ENCODE measurements at regions not wholly inside any gene's neighbourhood (a gene's known extent, or its start where the extent isn't known, plus 50 kb on each side); places are given as distances from the start of the nearest gene placed in this dataset.
"Not testable (repeated sequence)": the region's sequence is repeated elsewhere in the genome, so short reads cannot be mapped to it uniquely, and the experiment has no call there.

GRCh38 chr2:142536492-142536891 is 341.0 kb upstream of the KYNU start:
- no peak overlapping the region for H3K4me3 ChIP-seq (ENCODE audit: low read depth, low read length)
- DNase-seq (ENCODE audit: low read depth) = no peak

DNA sequence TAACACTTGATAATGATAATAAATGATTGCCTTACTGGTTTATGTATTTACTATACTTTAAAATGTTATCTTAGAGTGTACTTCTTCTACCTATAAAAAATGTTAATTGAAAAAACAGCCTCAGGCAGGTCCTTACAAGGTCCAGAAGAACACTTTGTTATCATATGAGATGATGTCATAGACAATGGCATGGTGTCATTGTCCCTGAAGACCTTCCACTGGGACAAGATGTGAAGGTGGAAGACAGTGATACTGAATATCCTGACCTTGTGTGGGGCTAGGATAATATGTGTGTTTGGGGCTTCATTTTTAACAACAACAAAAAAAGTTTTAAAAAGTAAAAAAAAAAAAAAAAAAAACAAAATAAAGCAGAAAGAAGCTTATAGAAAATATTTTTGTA is 342.2 kb upstream of the KYNU start:
- DNase-seq (ENCODE audit: low read depth) = no peak
- no peak overlapping the region for H3K4me3 ChIP-seq (ENCODE audit: low read depth, low read length)

- no peak for DNase-seq (ENCODE audit: low read depth)
Measured at GRCh38 chr2:142533177-142533576, 344.3 kb upstream of the KYNU start.

GRCh38 chr2:142531377-142531776 is 346.1 kb upstream of the KYNU start:
- DNase-seq (ENCODE audit: low read depth) = no peak
- H3K4me3 ChIP-seq (ENCODE audit: low read depth, low read length) = no peak overlapping the region

More at GRCh38 chr2:142533177-142533576, 344.3 kb upstream of the KYNU start:
- no peak overlapping the region for H3K4me3 ChIP-seq (ENCODE audit: low read depth, low read length)

DNA sequence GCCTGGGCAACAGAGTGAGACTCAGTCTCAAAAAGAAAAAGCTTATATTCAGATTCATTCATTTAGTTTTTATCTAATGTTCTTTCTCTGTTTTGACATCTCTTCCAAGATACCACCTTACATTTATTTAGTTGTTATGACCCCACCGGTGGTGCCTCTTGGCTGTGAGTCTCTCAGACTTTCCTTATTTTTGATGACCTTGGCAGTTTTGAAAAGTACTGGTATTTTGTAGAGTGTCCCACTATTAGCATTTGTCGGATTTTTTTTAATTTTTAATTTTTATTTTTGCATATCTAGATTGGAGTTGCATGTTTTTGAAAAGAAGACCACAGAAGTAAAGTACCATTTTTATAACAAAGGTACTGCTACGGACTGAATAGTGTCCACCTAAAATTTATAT is 351.7 kb upstream of the KYNU start:
- no peak overlapping the region for H3K4me3 ChIP-seq (ENCODE audit: low read depth, low read length)
- no peak for DNase-seq (ENCODE audit: low read depth)

- no peak overlapping the region for H3K4me3 ChIP-seq (ENCODE audit: low read depth, low read length)
- DNase-seq (ENCODE audit: low read depth) = no peak
Measured at GRCh38 chr2:142521492-142521891, 356.0 kb upstream of the KYNU start.

GRCh38 chr2:142515493-142515892 is 362.0 kb upstream of the KYNU start:
- H3K4me3 ChIP-seq (ENCODE audit: low read depth, low read length) = no peak overlapping the region
- no peak for DNase-seq (ENCODE audit: low read depth)

DNA sequence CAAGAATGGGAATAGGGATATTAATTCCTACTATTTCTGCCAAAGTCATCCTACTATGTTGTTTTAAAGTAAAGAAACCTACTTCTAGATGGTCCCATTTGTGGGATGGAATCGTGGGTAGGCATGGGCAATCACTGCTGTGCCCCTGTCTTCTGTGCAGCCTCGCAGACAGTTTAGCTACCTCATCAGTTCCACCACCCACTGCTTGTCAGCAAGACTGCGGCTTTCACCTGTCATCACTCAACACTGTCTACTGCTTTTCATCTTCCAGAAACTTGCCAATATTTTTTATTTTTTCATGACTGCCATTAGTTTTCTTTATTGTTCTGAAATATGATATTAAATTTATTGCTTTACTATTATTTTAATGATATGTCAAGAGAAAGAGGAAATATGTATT is 368.1 kb upstream of the KYNU start:
- no peak overlapping the region for H3K4me3 ChIP-seq (ENCODE audit: low read depth, low read length)
- DNase-seq (ENCODE audit: low read depth) = no peak

DNA sequence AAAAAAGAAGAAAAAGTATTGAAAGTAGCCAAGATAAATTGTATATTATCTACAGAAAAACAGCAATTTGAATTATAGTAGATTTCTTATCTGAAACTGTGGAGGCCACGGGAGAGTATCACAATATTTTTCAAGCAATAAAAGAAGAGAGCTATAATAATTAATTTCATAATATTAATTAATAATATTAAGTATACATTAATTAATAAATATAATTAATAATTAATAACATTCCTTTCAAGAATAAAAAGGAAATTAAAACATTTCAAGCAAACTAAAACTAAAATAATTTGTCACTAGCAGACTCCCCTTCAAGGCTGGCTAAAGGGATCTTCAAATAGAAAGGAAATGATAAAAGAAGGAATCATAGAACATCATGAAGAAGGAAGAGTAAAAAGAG is 372.7 kb upstream of the KYNU start:
- no peak overlapping the region for H3K4me3 ChIP-seq (ENCODE audit: low read depth, low read length)
- no peak for DNase-seq (ENCODE audit: low read depth)

DNA sequence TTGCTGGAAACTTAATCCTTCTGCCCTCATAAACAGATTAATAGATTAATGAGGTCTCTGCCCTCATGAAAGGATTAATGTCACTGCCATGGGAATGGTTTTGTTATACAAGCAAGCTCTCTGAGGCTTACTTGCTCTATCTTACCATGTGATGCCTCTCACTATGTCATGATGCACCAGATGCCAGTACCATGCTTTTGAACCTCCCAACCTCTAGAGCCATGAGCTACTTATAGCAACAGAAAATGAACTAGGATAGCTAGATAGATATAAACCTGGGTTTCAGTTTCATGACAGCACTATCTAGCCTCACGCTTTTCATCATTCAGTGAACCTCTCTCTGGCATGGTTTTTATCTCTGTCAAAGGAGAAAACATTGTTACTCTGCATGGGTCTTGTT is 371.6 kb upstream of the LRP1B start:
- DNase-seq (ENCODE audit: low read depth) = no peak
- no peak overlapping the region for H3K4me3 ChIP-seq (ENCODE audit: low read depth, low read length)

GRCh38 chr2:142495141-142495540 is 364.3 kb upstream of the LRP1B start:
- no peak for DNase-seq (ENCODE audit: low read depth)
- no peak overlapping the region for H3K4me3 ChIP-seq (ENCODE audit: low read depth, low read length)

DNA sequence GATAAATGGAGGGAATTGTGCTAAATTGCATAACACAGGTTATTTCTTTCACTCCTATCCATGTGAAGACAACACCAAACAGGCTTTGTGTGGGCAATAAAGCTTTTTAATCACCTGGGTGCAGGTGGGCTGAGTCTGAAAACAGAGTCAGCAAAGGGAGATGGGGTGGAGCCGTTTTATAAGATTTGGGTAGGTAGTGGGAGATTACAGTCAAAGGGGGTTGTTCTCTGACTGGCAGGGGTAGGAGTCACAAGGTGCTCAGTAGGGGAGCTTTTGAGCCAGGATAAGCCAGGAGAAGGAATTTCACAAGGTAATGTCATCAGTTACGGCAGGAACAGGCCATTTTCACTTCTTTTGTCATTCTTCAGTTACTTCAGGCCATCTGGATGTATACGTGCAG is 358.8 kb upstream of the LRP1B start:
- not testable (repeated sequence) for H3K4me3 ChIP-seq (ENCODE audit: low read depth, low read length); DNase-seq (ENCODE audit: low read depth)

DNA sequence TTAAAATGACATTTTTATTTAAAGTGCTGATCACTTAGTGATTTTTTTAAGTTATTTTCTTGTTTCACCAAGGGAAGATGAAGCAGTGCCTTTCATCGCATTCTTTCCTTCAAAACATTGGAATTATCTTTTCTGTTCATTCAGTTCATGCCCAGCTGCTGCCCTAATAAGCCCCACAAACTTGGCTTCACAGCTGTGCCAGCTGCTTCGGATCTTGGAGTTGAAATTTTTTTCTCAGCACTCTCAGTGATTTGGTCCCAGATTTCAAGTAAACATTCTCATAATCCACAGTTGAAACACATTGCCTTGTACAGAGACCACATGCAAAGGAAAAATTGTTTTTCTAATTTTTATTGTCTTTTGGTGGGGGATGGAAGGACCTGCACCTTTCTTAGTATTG is 353.3 kb upstream of the LRP1B start:
- no peak overlapping the region for H3K4me3 ChIP-seq (ENCODE audit: low read depth, low read length)
- no peak for DNase-seq (ENCODE audit: low read depth)

DNA sequence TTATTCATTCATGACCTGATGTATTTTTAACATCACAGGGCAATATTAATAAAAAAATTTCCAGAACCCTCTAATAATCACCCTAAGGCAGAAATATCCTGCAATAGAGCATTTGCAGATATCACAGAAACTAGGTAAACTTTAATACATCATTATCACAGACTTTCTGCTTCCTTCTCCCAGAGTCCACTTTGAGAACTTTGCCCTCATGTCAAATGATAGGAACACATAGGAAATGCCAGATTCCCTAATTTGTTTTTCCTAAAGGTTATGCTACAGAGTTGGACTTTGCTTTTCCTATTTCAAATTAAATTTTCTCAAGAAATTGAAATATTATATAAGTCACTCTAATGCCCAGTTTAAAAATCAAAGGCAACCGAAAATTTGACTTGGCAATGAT is 352.8 kb upstream of the LRP1B start:
- no peak overlapping the region for H3K4me3 ChIP-seq (ENCODE audit: low read depth, low read length)
- DNase-seq (ENCODE audit: low read depth) = no peak

GRCh38 chr2:142478206-142478605 is 347.4 kb upstream of the LRP1B start:
- DNase-seq (ENCODE audit: low read depth) = no peak
- no peak overlapping the region for H3K4me3 ChIP-seq (ENCODE audit: low read depth, low read length)

GRCh38 chr2:142472382-142472781 is 341.6 kb upstream of the LRP1B start:
- no peak for DNase-seq (ENCODE audit: low read depth)
- no peak overlapping the region for H3K4me3 ChIP-seq (ENCODE audit: low read depth, low read length)

- no peak overlapping the region for H3K4me3 ChIP-seq (ENCODE audit: low read depth, low read length)
- DNase-seq (ENCODE audit: low read depth) = no peak
Measured at GRCh38 chr2:142467321-142467720, 336.5 kb upstream of the LRP1B start.

DNA sequence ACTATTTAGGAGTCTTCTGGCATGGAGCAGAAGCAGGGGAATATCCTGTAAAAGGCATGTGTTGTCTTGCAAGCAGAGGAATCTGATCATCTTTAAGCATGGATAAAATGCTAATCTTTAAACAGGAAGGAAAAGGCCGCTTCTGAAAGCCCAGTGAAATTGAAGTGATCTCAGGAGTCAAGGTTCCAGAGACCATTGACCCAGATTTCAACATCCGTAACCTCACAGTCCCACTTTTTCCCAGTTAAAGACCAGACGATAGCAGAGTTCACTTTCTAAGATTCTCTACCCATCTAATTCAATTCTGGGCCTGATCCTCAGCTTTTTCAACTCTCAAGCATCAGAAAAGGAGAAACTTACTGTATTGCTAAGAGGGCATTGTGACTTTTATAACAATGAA is 332.2 kb upstream of the LRP1B start:
- no peak overlapping the region for H3K4me3 ChIP-seq (ENCODE audit: low read depth, low read length)
- DNase-seq (ENCODE audit: low read depth) = no peak

GRCh38 chr2:142462306-142462705 is 331.5 kb upstream of the LRP1B start:
- DNase-seq (ENCODE audit: low read depth) = no peak
- H3K4me3 ChIP-seq (ENCODE audit: low read depth, low read length) = no peak overlapping the region

DNA sequence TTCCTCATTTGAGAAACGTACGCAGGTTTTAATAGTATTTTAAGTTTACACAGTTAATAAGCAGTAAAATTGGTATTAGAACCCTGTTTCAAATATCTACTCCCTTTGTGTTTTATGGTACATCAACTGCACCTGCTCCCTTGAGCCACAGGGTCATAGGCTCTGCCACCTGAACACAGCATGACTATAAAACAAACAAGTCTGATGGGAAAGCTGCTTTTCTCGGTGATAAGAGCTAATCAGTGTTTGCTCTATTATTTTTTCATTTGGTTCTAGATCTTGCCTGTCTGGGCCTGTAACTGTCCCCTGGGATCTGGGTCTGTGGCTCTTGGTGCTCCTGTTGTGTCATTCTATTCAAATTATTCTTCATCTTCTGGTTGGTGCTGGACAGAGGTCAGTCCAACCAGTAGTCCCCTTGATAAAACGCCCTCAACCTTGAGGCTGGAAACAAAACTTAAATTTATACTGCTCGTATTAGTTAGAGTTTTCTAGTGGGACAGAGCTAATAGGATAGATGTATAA is 314.8 kb upstream of the LRP1B start:
- no peak for DNase-seq (ENCODE audit: low read depth)
- no peak overlapping the region for H3K4me3 ChIP-seq (ENCODE audit: low read depth, low read length)

DNA sequence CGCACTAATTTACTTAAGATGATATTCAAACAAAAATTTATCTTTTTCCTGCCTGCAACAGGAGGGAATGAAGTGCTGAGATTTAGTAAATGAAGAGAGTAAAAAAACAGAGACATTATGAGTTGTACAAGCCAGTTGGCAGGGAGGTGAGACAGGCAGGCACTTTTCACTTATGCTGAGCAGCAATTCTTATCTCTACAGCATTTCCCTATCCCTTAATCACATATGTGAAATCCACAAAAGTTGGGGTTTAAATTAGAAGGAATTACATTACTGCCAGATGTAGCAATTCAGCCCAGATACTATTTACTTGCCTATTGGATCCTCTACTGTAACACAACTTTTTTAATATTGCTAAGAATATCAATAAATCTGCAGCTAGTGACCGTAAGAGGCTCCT is 314.2 kb upstream of the LRP1B start:
- no peak for DNase-seq (ENCODE audit: low read depth)
- H3K4me3 ChIP-seq (ENCODE audit: low read depth, low read length) = no peak overlapping the region

GRCh38 chr2:142435847-142436246 is 305.0 kb upstream of the LRP1B start:
- no peak for DNase-seq (ENCODE audit: low read depth)
- no peak overlapping the region for H3K4me3 ChIP-seq (ENCODE audit: low read depth, low read length)
